GM19397 (cell line): ENCODE measurements at regions not wholly inside any gene's neighbourhood (a gene's known extent, or its start where the extent isn't known, plus 50 kb on each side); places are given as distances from the start of the nearest gene placed in this dataset.

Experiments
- ATAC-seq: cut with Tn5 transposase; IDR thresholded peaks from one replicate; pipeline ENCODE4 v1.9.1; 2021; ENCODE audit warnings: mild to moderate bottlenecking, moderate library complexity; ENCODE audit not compliant: unreplicated experiment

GRCh38 chr10:91127341-91128082 lies 93.0 kb upstream of the PCGF5 start:
- no peak for ATAC-seq

DNA sequence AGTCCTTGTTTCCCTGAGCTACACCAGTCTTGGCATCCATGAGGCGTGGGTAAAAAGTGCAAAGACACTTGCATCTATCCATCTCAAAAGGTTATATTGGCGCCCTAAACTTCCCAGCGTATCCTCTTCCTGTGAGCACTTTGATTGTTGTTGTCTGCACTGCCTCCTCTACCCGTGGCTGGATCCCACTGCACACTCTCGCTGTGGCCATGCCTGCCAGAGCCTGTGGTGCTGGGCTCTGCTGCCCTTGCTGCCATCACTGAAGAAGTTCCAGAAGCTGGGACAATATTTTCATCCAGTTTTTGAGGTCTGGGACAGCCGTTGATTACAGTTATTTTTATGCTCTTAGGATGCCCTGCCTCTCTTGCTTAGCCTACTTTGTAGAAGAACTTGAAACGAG lies 85.3 kb upstream of the PCGF5 start:
- ATAC-seq, result no peak

DNA sequence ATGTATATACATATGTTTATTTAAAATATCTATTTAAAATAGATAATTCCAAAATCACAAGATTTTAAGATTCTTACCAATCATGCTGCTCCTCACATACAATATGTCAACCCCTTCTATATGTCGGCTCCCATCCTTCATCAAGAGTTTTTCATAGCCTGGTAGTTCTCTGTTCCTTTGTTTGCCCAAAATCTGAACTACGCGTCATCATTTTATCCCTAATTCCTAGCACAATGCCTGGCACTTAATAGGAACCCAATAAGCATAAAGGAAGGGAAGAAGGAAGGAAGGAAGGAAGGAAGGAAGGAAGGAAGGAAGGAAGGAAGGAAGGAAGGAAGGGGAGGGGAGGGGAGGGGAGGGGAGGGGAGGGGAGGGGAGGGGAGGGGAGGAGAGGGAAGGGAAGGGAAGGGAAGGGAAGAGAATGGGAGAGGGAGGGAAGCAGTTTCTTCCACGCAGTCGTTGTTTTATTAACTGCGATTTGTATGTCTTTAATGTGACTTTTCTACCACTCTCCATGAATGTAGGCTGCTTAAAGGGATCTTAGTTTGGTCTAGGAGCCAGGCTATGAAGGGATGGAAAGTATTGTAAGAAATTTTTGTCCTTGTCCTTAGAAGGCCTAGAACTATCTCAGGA lies 83.3 kb upstream of the PCGF5 start:
- ATAC-seq, result no peak

- ATAC-seq, result no peak
Observed at GRCh38 chr10:91137822-91138221, 82.6 kb upstream of the PCGF5 start.

GRCh38 chr10:91140995-91141549 lies 79.4 kb upstream of the PCGF5 start:
- ATAC-seq, result no peak

GRCh38 chr10:91144961-91145360 lies 75.5 kb upstream of the PCGF5 start:
- ATAC-seq, result no peak

DNA sequence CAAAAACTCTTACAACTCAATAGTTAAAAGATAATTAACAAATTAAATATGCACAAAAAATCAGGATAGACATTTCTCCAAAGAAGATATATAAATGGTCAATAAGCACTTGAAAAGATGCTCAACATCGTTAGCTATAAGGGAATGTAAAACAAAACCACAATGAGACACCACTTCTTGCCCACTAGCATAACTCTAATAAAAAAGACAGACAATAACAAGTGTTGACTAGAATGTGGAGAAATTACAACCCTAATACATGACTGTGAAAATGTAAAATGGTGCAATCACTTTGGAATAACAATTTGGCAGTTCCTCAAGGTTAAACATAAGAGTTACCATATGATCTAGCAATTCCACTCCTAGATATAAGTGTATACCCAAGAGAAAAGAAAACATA lies 74.3 kb upstream of the PCGF5 start:
- no peak for ATAC-seq

GRCh38 chr10:91149550-91149949 lies 70.9 kb upstream of the PCGF5 start:
- ATAC-seq, result no peak

- ATAC-seq, result no peak
Observed at GRCh38 chr10:91150631-91151030, 69.8 kb upstream of the PCGF5 start.

GRCh38 chr10:91153508-91153907 lies 67.0 kb upstream of the PCGF5 start:
- no peak for ATAC-seq

DNA sequence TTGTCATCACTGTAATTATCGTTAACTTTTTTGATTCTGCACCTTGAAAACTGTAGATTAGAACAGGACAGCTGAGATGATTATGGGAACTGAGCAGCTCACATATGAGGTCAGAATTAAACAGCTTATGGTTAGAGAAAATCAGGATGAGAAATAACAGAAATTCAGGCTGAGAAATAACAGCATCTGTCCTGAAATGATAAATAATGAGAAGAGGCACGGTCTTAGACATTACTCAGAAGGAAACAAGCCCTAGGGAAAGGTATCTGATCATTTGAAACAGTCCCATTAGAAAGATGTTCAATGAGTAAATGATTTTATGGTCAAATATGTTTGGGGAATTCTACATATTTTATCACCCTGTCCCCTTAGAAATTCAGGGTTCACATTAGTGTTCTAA lies 65.6 kb upstream of the PCGF5 start:
- ATAC-seq, result no peak

GRCh38 chr10:91156196-91156595 lies 64.3 kb upstream of the PCGF5 start:
- ATAC-seq, result no peak

DNA sequence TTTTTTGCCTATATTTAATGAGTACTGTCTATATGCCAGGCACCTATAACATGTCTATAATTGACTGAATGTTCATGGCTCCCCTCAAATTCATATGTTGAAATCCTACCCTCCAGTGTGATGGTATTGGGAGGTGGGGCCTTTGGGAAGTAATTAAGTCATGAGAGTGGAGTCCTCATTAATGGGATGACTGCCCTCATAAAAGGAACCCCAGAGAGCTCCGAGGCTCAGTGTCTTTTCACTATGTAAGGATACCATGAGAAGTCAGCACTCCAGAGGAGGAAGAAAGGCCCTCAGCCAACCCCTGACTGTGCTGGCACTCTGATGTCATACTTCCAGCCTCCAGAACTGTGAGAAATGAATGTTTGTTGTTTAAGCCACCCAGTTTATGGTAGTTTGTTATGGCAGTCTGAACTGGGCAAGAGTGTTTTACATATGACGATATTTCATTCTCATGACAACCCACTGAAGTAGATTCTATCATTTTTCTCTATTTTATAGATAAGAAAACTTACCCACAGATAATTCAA lies 61.1 kb upstream of the PCGF5 start:
- ATAC-seq, result no peak

DNA sequence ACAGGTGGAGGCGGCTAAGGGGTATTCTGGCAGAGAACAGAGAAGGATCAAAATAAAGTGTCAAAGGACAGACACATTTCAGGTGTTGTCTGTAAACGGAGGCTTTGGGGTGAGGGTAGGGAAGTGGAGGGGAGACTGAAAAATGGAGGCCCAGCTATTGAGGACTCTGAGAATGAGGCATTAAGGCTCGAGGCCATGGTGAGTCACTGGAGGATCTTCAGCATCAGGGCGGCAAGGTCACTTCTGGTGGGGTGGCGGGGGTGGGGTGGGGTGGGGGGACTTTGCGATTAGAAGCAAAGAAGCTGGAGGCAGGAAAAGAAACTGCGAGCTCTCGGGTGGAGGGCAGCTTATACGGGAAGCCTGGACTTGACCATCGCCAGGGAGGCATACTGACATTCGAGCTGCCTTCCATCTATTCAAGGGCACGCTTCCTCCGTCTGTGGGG lies 58.4 kb upstream of the PCGF5 start:
- ATAC-seq, result no peak

- ATAC-seq, result peak; percentile 59
Observed at GRCh38 chr10:91162495-91163268, 57.8 kb upstream of the PCGF5 start.

GRCh38 chr10:91163269-91163868 lies 57.1 kb upstream of the PCGF5 start:
- peak; percentile 51 for ATAC-seq

DNA sequence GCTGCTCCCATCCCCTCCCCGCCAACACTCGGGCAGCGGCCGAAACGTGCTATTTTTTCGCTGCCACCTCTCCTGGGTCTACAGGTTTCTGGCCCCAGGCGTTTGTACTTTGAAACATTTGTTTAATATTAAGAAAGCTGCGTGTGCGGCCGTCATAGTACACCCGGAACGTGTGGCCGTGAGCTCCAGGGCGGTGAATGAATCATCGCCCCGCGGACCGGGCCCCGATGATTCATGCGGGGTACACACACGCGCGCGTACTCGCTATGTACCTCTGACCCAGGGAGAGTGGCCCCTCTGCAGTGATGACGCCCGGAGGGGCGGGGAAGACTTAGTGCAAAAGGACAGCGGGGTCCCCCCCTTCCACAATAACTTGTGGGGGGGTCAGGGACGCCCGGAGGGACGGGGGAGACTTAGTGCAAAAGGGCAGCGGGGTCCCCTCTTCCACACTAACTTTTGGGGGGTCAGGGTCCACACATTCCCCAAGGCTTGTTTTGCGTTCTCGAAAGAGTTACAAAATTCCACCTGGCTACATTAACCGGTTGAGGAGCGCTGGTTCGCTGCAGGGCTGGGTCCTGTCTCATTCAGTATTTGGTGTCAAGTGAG lies 56.5 kb upstream of the PCGF5 start:
- ATAC-seq, result peak; percentile 16

DNA sequence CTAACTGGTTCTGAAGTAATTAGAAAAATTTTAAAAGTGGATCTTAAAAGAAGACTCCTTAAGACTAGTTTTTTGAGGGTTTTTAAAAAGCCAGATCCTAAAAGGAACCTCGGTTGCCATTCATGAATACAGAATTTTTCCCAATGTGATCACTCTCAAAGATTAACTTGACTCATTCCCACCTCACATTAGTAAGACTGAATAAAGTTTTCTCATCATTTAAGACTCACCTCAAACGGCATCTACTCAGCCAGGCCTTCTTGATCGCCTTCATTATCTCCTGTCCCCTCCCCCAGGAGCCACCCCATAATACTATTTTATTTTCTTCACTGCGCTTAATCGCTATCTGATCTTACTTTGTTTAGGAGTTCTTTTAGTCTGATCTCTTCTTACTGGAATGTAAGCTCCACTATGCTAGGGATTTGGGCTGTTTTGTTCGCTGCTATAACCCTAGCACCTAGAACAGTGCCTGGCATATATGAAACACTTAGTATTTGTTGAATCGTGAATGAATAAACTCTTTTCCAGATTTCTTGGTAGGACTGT lies 55.9 kb upstream of the PCGF5 start:
- no peak for ATAC-seq

DNA sequence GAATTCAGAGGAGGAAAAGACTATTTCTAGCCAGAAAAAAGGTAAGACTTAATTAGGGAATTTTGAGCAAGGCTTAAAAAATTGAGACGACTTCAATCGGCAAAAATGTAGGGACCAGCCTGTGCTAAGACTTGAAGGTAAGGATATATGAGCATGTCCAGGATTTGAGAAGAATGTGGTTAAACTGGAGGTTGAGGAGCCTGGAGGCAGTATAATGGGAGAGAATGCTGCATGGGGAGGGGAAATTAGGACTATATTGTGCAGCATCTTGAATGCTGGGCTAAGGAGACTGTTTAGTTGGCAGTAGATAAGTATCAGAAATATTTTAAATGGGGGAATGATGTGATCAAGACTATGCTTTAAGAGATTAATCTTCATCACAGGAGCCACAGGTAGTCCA lies 53.1 kb upstream of the PCGF5 start:
- no peak for ATAC-seq

DNA sequence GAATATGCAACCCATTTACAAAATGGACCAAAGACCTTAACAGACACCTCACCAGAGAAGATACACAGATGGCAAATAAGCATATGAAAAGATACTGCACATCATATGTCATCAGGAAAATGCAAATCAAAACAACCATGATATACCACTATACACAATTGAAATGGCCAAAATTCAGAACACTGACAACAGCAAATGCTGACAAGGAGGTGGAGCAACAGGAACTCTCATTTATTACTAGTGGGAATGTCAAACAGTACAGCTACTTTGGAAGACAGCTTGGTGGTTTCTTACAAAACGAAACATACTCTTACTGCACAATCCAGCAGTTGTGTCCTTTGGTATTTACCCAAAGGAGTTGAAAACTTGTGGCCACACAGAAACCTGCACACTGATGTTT lies 50.0 kb upstream of the PCGF5 start:
- no peak for ATAC-seq
